NCI-H460 (cell line): ENCODE measurements at regions not wholly inside any gene's neighbourhood (a gene's known extent, or its start where the extent isn't known, plus 50 kb on each side); places are given as distances from the start of the nearest gene placed in this dataset.

Source experiments
- DNase-seq: peaks from one replicate; pipeline ENCODE4 v3.0.0-alpha.2; 2016; ENCODE audit warnings: low read depth; ENCODE audit errors: extremely low read depth

GRCh38 chr1:18052671-18053070, 54.9 kb upstream of the IGSF21 start:
- no peak for DNase-seq

GRCh38 chr1:18055156-18055555, 52.4 kb upstream of the IGSF21 start:
- DNase-seq = no peak

GRCh38 chr1:18056545-18056944, 51.1 kb upstream of the IGSF21 start:
- no peak for DNase-seq

GRCh38 chr1:18057623-18058022, 50.0 kb upstream of the IGSF21 start:
- DNase-seq = no peak
